HG03342 (cell line): ENCODE measurements at regions not wholly inside any gene's neighbourhood (a gene's known extent, or its start where the extent isn't known, plus 50 kb on each side); places are given as distances from the start of the nearest gene placed in this dataset.
"Not testable (repeated sequence)": the region's sequence is repeated elsewhere in the genome, so short reads cannot be mapped to it uniquely, and the experiment has no call there.

Experiments
- ATAC-seq: cut with Tn5 transposase; IDR thresholded peaks from one replicate; pipeline ENCODE4 v1.9.1; 2021; ENCODE audit warnings: mild to moderate bottlenecking, moderate library complexity; ENCODE audit not compliant: unreplicated experiment

DNA sequence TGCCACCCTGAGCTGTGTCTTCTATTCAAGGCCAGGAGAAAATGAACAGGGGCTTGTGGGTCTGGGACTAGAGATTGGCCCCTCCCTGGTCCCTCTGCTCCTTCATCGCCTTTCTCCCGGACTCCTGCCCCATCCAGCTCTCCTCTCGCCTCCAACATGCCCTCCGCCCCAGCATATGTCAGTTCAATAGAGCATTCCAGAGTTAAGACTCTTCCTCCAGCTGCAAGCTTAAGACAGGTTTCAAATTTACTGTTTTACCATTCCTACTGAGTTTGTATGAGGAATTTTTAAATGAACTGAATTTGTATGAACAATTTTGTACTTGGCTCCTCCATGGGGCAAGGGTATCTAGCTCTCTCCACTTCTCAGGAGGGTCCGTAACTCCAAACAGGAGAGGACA lies 195.6 kb downstream of the TBC1D2B start:
- ATAC-seq: no peak

GRCh38 chr15:77881535-77881934 lies 196.0 kb downstream of the TBC1D2B start:
- ATAC-seq: not testable (repeated sequence)

DNA sequence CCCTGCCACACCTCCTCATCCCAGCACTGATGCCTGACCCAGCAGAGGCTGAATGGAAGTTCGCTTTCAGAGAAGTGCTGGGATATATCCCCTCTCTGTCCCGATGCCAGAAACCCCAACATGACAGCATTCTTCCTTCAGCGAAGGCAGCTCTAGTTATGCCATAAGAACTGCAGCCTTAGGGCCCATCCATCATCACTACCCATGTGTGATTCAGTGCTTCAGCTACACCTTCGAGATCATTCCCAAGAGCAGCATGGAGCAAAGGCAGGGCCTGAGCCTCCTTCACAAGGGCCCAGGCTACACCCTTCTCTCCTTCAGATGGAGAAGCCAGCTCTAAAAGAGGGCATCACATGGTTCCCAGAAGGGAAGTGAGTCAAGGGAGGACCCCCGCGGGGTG lies 198.0 kb downstream of the TBC1D2B start:
- not testable (repeated sequence) for ATAC-seq

GRCh38 chr15:77877869-77878577 lies 199.5 kb downstream of the TBC1D2B start:
- ATAC-seq: no peak

DNA sequence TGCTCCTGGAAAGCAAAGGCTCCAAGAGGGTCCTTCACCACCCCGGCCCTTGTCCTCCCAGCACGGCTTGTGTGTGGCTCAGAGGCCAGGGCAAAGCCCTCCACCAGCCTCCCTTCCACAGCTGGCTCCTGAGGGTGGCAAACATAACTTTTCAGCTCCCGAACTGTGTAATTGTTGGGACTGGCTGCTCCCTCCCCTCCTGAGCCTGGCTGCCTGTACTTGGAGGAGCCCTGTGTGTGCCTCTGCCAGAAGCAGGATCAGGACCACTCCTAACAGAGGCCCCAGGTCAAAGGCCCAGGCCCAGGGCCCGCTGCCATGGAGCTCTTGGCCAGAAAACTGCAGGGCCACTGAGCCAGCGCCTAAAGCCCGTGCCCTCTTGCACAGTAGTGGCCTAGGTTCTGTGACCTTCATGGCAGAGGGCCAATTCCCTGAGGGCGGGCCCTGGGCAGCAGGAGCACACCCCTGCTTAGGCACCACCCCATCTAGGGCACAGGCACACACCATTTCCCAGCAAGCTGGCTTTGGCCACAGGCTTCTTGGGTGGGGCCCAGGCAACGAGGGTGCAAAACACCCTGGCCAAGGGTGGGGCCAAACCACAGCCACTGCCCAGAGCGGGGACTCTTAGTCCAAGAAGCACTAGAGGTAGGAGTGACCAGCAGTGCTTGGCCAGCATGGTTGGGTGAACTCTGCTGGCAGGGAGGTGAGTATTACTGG lies 201.2 kb downstream of the TBC1D2B start:
- ATAC-seq: not testable (repeated sequence)

DNA sequence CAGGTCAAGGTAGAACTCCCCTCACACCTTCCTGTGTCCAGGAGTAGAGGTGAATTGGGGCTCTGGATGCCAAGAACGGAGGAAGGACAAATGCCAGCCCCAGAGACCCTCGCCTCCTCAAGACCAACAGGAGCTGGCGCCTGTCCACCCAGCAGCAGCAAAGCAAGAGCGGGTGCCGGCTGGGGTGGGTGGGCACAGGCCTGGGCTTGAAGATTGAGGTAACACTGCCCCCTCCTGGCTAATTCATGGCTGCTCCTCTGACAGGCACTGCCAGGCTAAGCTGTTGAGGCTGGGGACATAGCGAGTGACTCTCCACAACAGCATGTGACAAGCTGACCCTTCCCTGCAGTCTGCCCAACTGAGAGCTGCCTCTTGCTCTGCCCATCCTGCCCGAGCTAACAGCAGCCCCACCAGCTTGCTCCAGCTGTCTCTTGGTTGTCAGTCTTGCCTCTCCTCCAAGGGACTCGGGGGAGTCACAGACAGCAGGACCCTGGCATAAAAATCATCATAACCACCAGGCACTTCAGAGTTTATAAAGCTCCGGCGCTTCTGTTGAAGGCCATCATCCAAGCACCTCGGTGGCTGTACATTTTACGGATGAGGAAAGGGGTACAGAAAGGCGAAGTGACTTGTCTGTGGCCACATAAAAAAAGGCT lies 202.3 kb downstream of the TBC1D2B start:
- not testable (repeated sequence) for ATAC-seq

- ATAC-seq: no peak
These were observed 203.4 kb downstream of the TBC1D2B start for GRCh38 chr15:77874063-77874462.

DNA sequence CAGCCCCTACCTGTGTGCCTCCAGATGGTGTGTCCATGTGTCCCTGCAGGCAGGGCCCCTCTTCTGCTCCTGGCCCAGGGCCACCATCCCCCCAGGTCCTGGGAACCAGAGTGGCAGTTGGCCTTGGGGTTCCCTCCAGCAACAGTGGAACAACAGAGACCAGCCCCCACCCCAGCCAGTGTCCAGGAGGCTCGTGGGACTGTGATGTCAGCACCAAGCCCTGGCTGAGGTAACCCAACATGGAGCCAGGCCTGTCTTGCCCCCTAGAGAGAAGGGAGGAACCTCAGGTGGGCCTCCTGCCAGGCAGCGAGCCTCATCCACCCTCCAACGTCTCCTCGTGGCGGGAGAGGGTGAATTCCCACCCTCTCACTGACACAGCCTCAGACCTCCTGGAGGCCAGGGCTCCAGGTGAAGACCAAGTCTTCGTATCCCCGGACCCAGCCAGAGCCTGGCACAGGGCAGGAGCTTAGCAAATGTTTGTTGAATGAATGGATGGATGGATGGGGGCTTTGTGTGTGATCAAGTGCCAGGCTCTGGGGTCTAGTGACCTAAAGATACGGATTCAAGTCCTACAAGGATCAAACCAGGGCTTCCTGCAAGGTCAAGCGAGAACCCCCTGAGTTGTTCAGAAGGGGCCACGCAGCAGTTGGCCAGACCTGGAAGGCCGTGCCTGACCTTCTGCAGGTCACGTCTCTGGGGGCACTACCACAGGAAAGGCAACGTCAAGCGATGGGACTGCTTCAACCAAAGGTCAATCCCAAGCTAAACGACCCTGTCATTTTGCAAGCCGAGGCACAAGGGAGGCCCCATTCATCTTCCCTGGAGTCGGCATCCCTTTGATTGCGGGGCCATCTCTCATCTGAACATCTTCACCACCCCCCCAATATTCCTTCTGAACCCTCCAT lies 204.7 kb downstream of the TBC1D2B start:
- ATAC-seq: not testable (repeated sequence)

DNA sequence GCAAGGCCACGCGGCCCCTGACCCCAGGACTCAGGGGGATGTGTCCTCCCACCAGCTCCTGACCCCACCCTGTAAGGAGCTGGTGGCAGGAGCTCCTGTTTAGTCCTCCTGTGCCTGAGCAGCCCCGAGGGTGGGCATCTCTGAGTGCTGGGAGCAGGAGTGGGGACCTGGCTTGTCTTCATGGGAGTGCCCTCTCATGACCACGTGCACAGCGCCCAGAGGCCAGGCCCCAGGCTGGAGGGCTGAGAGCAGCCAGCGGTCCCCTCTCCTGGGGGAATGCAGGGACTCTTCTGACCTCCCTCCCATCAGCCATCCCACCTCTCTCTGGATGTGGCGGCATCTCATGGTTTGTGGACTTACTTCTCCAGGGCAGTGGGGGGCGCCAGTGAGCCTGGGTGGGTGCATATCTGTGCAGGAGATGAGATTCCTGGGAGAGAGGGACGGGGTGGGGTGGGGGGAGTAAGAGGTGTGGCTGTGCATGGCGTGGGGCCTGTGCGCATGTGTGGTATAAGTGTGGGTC lies 205.6 kb downstream of the TBC1D2B start:
- no peak for ATAC-seq

- ATAC-seq: peak; percentile 46
These were observed 207.1 kb downstream of the TBC1D2B start for GRCh38 chr15:77870195-77871065.

DNA sequence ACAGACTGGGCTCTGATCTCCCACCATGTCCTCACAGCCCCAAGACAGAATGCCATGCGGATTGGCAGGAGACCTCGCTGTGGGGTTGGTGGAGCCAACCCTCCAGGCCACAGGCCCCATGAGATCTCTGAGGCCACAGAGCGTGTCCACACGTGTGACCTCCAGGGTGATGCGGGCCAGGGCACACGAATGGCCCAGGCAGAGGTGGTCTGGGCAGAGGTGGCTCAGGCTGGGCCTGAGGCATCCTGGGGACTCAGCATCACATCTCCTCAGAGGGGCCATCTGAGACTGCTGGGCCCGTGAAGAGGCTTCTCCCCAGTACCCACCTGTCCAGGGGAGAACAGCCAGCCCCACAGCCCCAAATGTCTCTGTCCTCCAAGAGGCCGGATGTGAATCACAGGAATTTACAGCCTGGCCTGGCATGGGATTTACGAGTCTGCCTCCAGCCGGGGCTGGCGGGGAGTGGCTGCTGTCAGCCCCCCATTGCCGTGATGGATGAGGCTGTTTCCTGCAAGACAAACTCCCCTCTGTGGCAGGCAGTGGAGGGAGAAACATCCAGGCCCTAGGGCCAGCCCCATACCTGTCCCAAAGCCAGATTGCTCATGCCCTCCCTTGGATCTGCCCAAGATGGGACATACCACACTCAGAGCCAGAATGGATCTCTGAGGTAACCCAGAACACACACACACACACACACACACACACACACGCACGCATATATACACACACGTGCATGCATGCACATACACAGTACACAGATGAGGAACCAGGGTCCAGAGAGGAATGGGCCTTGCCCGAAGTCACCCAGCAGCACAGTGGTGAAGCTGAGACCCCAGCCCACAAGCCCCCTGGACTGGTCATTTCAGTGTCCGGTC lies 208.3 kb downstream of the TBC1D2B start:
- ATAC-seq: no peak

DNA sequence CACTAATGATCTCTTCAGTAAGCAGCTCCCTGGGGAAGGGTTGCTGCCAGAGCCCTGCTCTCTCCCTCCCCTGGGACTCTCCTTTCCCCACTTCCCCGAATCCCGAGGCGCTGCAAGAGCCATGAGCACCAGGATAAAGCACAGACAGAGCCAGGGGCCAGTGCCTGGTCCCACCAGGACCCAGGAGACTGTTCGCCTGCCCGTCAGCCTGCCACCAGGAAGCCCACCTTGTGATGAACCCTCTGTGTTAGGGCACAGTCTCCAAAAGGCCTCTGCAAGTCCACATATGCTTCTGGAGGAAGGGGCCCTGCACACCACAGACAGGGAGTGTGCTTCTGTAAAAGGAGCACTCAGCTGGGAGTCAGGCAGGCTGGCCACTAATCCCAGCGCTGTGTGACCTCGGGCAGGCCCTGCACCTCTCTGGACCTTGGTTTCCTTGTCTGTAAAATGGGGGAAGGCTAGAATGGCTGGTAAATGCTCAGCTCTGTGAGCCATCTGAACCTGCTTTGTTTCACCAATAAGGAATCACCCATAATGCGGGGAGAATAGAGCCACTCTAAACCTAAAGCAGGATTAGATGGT lies 209.4 kb downstream of the TBC1D2B start:
- ATAC-seq: not testable (repeated sequence)

GRCh38 chr15:77867266-77868047 lies 210.1 kb downstream of the TBC1D2B start:
- ATAC-seq: no peak

GRCh38 chr15:77866596-77867125 lies 210.8 kb downstream of the TBC1D2B start:
- no peak for ATAC-seq

GRCh38 chr15:77866186-77866585 lies 211.3 kb downstream of the TBC1D2B start:
- no peak for ATAC-seq

DNA sequence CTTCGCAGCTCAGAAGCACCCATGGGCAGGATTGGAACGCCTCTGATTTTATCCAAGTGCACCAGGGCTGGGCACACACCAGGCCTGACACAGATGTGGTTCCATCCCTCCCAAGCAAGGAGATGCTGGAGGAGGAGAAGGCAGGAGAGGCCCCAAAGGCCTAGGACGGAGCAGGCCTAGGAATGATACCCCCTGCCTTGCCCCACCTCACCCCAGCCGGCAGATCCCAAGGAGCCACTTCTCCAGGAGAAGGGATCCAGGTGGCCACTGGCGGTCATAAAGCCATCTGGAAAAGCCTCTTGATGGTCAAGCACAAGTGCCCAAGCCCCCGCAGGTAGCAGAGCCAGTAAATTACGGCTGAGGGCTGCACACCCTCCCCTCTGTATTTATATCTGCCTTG lies 211.8 kb downstream of the TBC1D2B start:
- ATAC-seq: no peak

GRCh38 chr15:77865106-77865610 lies 212.4 kb downstream of the TBC1D2B start:
- ATAC-seq: no peak
